ENCODE measurements at regions not wholly inside any gene's neighbourhood (a gene's known extent, or its start where the extent isn't known, plus 50 kb on each side); places are given as distances from the start of the nearest gene placed in this dataset.

- TF ChIP-seq CTCF (IDR thresholded peaks at IDR 0.05), result no peak
- TF ChIP-seq POLR2A (IDR thresholded peaks at IDR 0.05), result no peak
These were observed 472.4 kb upstream of the SPHKAP start for GRCh38 chr2:228653884-228654283.
